ENCODE measurements at regions not wholly inside any gene's neighbourhood (a gene's known extent, or its start where the extent isn't known, plus 50 kb on each side); places are given as distances from the start of the nearest gene placed in this dataset.

- no peaks in the 10 kb centered on the region for H3K36me3 Mint-ChIP-seq (ENCODE audit: low read depth)
These were observed 415.3 kb upstream of the SEMA3D start for GRCh38 chr7:85602196-85602595.

GRCh38 chr7:85600395-85600794 is 413.5 kb upstream of the SEMA3D start:
- Mint-ChIP-seq H3K4me1 (ENCODE audit: low read depth) (peaks cover 8% of the 10 kb centered on the region; the same call in 1 of the 2 replicates), H3K9me3 (no peaks in the 10 kb centered on the region; the same call in 1 of the 2 replicates), H3K4me3 (no peak overlapping the region), H3K36me3 (ENCODE audit: low read depth) (no peaks in the 10 kb centered on the region), H3K27me3 (ENCODE audit: insufficient read depth) (no peaks in the 10 kb centered on the region), H3K27ac (no peak overlapping the region)
- no peak for DNase-seq
- TF ChIP-seq, protein P1, sequence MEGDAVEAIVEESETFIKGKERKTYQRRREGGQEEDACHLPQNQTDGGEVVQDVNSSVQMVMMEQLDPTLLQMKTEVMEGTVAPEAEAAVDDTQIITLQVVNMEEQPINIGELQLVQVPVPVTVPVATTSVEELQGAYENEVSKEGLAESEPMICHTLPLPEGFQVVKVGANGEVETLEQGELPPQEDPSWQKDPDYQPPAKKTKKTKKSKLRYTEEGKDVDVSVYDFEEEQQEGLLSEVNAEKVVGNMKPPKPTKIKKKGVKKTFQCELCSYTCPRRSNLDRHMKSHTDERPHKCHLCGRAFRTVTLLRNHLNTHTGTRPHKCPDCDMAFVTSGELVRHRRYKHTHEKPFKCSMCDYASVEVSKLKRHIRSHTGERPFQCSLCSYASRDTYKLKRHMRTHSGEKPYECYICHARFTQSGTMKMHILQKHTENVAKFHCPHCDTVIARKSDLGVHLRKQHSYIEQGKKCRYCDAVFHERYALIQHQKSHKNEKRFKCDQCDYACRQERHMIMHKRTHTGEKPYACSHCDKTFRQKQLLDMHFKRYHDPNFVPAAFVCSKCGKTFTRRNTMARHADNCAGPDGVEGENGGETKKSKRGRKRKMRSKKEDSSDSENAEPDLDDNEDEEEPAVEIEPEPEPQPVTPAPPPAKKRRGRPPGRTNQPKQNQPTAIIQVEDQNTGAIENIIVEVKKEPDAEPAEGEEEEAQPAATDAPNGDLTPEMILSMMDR (IDR thresholded peaks at IDR 0.05) = no peak

More at GRCh38 chr7:85602196-85602595, 415.3 kb upstream of the SEMA3D start:
- no peaks in the 10 kb centered on the region for H3K4me1 Mint-ChIP-seq (ENCODE audit: low read depth)
- no peak overlapping the region for H3K4me3 Mint-ChIP-seq
- H3K9me3 Mint-ChIP-seq = no peaks in the 10 kb centered on the region; the same call in 1 of the 2 replicates
- no peak overlapping the region for H3K27ac Mint-ChIP-seq
- no peak for DNase-seq
- TF ChIP-seq, protein P1 (IDR thresholded peaks at IDR 0.05) = no peak
- H3K27me3 Mint-ChIP-seq (ENCODE audit: insufficient read depth) = no peaks in the 10 kb centered on the region

- no peak for DNase-seq
- Mint-ChIP-seq H3K4me3 (no peak overlapping the region), H3K27ac (no peak overlapping the region), H3K27me3 (ENCODE audit: insufficient read depth) (no peaks in the 10 kb centered on the region), H3K36me3 (ENCODE audit: low read depth) (no peaks in the 10 kb centered on the region), H3K4me1 (ENCODE audit: low read depth) (peaks cover 14% of the 10 kb centered on the region; the same call in 1 of the 2 replicates), H3K9me3 (no peaks in the 10 kb centered on the region)
- TF ChIP-seq, protein P1 (IDR thresholded peaks at IDR 0.05) = no peak
These were observed 410.0 kb upstream of the SEMA3D start for GRCh38 chr7:85596827-85597226.

- peak; percentile 20 for DNase-seq
- Mint-ChIP-seq H3K27me3 (ENCODE audit: insufficient read depth) (no peaks in the 10 kb centered on the region), H3K27ac (no peak overlapping the region), H3K4me3 (no peak overlapping the region), H3K9me3 (no peaks in the 10 kb centered on the region), H3K36me3 (ENCODE audit: low read depth) (no peaks in the 10 kb centered on the region), H3K4me1 (ENCODE audit: low read depth) (peaks cover 14% of the 10 kb centered on the region; the same call in 1 of the 2 replicates)
- TF ChIP-seq, protein P1 (IDR thresholded peaks at IDR 0.05) = no peak
These were observed 408.9 kb upstream of the SEMA3D start for GRCh38 chr7:85595750-85596178.

- H3K4me1 Mint-ChIP-seq (ENCODE audit: low read depth) = peaks cover 15% of the 10 kb centered on the region; the same call in 1 of the 2 replicates
- TF ChIP-seq, protein P1 (IDR thresholded peaks at IDR 0.05) = no peak
- H3K36me3 Mint-ChIP-seq (ENCODE audit: low read depth) = no peaks in the 10 kb centered on the region
- H3K9me3 Mint-ChIP-seq = no peaks in the 10 kb centered on the region
- H3K27me3 Mint-ChIP-seq (ENCODE audit: insufficient read depth) = no peaks in the 10 kb centered on the region
- H3K27ac Mint-ChIP-seq = no peak overlapping the region
- no peak overlapping the region for H3K4me3 Mint-ChIP-seq
- no peak for DNase-seq
These were observed 406.5 kb upstream of the SEMA3D start for GRCh38 chr7:85593355-85593754.

DNA sequence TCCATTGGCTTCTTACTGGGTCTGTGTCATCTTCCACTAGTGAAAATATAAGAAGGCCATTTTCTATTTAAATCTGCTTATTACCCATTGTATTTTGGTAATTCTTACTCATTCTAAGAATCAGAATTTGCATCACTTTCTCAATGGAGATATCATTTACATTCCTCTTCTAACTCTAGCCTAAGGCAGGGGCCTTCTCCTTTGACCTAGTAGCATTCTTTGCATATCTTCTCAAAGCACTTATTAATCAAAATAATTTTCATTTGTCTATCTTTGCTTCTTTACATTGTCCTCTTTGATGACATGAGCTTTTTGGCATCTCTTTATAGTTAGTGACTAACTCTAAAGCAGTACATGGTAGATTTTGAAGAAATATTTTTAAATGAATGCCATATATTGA is 400.9 kb upstream of the SEMA3D start:
- Mint-ChIP-seq H3K9me3 (no peaks in the 10 kb centered on the region), H3K27me3 (ENCODE audit: insufficient read depth) (no peaks in the 10 kb centered on the region), H3K27ac (no peak overlapping the region), H3K36me3 (ENCODE audit: low read depth) (no peaks in the 10 kb centered on the region), H3K4me1 (ENCODE audit: low read depth) (peaks cover 18% of the 10 kb centered on the region; the same call in 1 of the 2 replicates), H3K4me3 (no peak overlapping the region)
- DNase-seq = no peak
- TF ChIP-seq, protein P1 (IDR thresholded peaks at IDR 0.05) = no peak
